Keratinocyte (primary cell): ENCODE measurements at regions not wholly inside any gene's neighbourhood (a gene's known extent, or its start where the extent isn't known, plus 50 kb on each side); places are given as distances from the start of the nearest gene placed in this dataset.

Source experiments
- DNase-seq: peaks from one replicate; pipeline ENCODE4 v3.0.0-alpha.2; 2011; ENCODE audit warnings: low read depth, missing footprints, low spot score
- FAIRE-seq: peaks from 2 replicates; lab custom pipeline; 2011; peaks lifted over from hg19 to GRCh38; lab: Jason Lieb, UNC
- H2AFZ ChIP-seq: 2 replicates; pipeline ENCODE4 v1.6.0; 2012; ENCODE audit warnings: low read length, control low read depth, inconsistent platforms; ENCODE audit not compliant: control insufficient read depth
- H3K27ac ChIP-seq: 2 replicates; pipeline ENCODE4 v1.5.1; 2011; ENCODE audit warnings: low read length; ENCODE audit not compliant: control insufficient read depth, insufficient read depth
- H3K27me3 ChIP-seq: 3 replicates; pipeline ENCODE4 v1.6.0; 2011; ENCODE audit warnings: low read length; ENCODE audit not compliant: control insufficient read depth, insufficient read depth; ENCODE audit errors: extremely low read depth
- H3K36me3 ChIP-seq, 2 experiments: 2 replicates in 1 of 2; 3 replicates in 1 of 2; pipeline ENCODE4 v1.5.1; 2011; ENCODE audit warnings: low read length in 2 of 2, mild to moderate bottlenecking in 1 of 2; ENCODE audit not compliant: control insufficient read depth in 2 of 2, insufficient read depth in 2 of 2; ENCODE audit errors: extremely low read depth in 1 of 2
- H3K4me1 ChIP-seq: 3 replicates; pipeline ENCODE4 v1.5.1; 2011; ENCODE audit warnings: low read length; ENCODE audit not compliant: control insufficient read depth, insufficient read depth; ENCODE audit errors: extremely low read depth
- H3K4me2 ChIP-seq: 3 replicates; pipeline ENCODE4 v1.6.0; 2011; ENCODE audit warnings: low read depth, low read length; ENCODE audit not compliant: control insufficient read depth, insufficient read depth; ENCODE audit errors: extremely low read depth
- H3K4me3 ChIP-seq, 3 experiments: fragments of 200-600 bp in 1 of 3; sonication (generic) in 1 of 3; 2 replicates in 2 of 3; 3 replicates in 1 of 3; pipeline ENCODE4 v1.5.1; 2011 to 2016; ENCODE audit warnings: low read length in 3 of 3, mild to moderate bottlenecking in 3 of 3, control low read depth in 2 of 3, inconsistent platforms in 1 of 3, low read depth in 1 of 3, mixed read lengths in 1 of 3, mixed run types in 1 of 3, moderate library complexity in 1 of 3; ENCODE audit not compliant: control insufficient read depth in 2 of 3, insufficient read depth in 2 of 3; ENCODE audit errors: extremely low read depth in 1 of 3
- H3K79me2 ChIP-seq: 2 replicates; pipeline ENCODE4 v1.6.0; 2012; ENCODE audit warnings: low read length; ENCODE audit not compliant: control insufficient read depth, insufficient read depth
- H3K9ac ChIP-seq: 3 replicates; pipeline ENCODE4 v1.6.0; 2011; ENCODE audit warnings: low read length; ENCODE audit not compliant: control insufficient read depth, insufficient read depth; ENCODE audit errors: extremely low read depth
- H3K9me1 ChIP-seq: 3 replicates; pipeline ENCODE4 v1.6.0; 2011; ENCODE audit warnings: low read length; ENCODE audit not compliant: control insufficient read depth, insufficient read depth; ENCODE audit errors: extremely low read depth
- H3K9me3 ChIP-seq: 2 replicates; pipeline ENCODE4 v1.5.1; 2012; ENCODE audit warnings: low read depth, low read length; ENCODE audit not compliant: control insufficient read depth
- H4K20me1 ChIP-seq: 3 replicates; pipeline ENCODE4 v1.6.0; 2011; ENCODE audit warnings: low read length; ENCODE audit not compliant: control insufficient read depth, insufficient read depth; ENCODE audit errors: extremely low read depth
- EZH2 ChIP-seq: IDR thresholded peaks from one replicate; pipeline ENCODE4 v1.6.1; 2012; ENCODE audit warnings: inconsistent platforms, mild to moderate bottlenecking, low read length, moderate library complexity
- dilution Hi-C: fragments of 300-500 bp; cut with MboI; formaldehyde crosslinking; loops from one replicate; pipeline ENCODE4 v1.7.0; 2020; ENCODE audit warnings: low sequenced_read_pairs; ENCODE audit not compliant: extremely low pct_ligation_motif_present
- TF ChIP-seq, protein P1 (sequence below), 3 experiments: IDR thresholded peaks in 1 of 3; conservative IDR thresholded peaks in 1 of 3; optimal IDR thresholded peaks in 1 of 3; 2 replicates in 2 of 3; 3 replicates in 1 of 3; pipeline versions ENCODE3 to v1.5.1; 2011; ENCODE audit warnings: low read length in 3 of 3, mild to moderate bottlenecking in 3 of 3, moderate library complexity in 2 of 3, control low read depth in 1 of 3, inconsistent platforms in 1 of 3; ENCODE audit not compliant: insufficient read depth in 2 of 3; ENCODE audit errors: extremely low read depth in 1 of 3

DNA sequence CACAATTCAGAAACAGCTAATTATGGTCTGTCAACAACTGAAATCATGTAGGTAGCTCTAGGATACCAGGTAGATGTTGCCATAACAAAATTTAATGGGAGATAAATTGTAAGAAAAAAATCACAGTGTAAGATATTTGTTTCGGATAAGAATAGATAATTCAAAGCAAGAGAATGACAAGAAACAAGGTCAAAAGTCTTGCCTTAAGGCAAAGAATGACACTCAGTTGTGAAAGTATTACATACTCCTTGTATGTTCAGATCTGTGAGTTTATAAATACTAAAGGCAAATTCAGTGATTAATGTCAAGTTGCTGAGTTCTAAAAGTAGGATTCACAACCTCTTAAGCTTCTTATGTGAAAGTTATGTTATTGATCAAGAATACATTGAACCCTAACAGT, 772.2 kb upstream of the SGO1 start:
- H3K79me2 ChIP-seq = no peaks in the 10 kb centered on the region
- H3K9me1 ChIP-seq = no peaks in the 10 kb centered on the region
- TF ChIP-seq, protein P1, sequence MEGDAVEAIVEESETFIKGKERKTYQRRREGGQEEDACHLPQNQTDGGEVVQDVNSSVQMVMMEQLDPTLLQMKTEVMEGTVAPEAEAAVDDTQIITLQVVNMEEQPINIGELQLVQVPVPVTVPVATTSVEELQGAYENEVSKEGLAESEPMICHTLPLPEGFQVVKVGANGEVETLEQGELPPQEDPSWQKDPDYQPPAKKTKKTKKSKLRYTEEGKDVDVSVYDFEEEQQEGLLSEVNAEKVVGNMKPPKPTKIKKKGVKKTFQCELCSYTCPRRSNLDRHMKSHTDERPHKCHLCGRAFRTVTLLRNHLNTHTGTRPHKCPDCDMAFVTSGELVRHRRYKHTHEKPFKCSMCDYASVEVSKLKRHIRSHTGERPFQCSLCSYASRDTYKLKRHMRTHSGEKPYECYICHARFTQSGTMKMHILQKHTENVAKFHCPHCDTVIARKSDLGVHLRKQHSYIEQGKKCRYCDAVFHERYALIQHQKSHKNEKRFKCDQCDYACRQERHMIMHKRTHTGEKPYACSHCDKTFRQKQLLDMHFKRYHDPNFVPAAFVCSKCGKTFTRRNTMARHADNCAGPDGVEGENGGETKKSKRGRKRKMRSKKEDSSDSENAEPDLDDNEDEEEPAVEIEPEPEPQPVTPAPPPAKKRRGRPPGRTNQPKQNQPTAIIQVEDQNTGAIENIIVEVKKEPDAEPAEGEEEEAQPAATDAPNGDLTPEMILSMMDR (optimal IDR thresholded peaks at IDR 0.05 in 1 of 3, IDR thresholded peaks at IDR 0.05 in 1 of 3, conservative IDR thresholded peaks at IDR 0.05 in 1 of 3; ENCODE audit: extremely low read depth in 1 of 3, insufficient read depth in 2 of 3, low read length in 3 of 3) = no peak
- TF ChIP-seq EZH2 = no peak
- DNase-seq (no peak), FAIRE-seq (no peak)
- H3K9me3 ChIP-seq = no peaks in the 10 kb centered on the region
- H3K4me2 ChIP-seq = no peak overlapping the region
- H3K4me3 ChIP-seq = no peak overlapping the region
- dilution Hi-C loops = no loop called here
- no peaks in the 10 kb centered on the region for H3K36me3 ChIP-seq
- H2AFZ ChIP-seq = no peak overlapping the region
- no peak overlapping the region for H3K9ac ChIP-seq
- H3K27me3 ChIP-seq = no peaks in the 10 kb centered on the region
- H4K20me1 ChIP-seq = no peaks in the 10 kb centered on the region
- no peak overlapping the region for H3K27ac ChIP-seq
- no peaks in the 10 kb centered on the region for H3K4me1 ChIP-seq

DNA sequence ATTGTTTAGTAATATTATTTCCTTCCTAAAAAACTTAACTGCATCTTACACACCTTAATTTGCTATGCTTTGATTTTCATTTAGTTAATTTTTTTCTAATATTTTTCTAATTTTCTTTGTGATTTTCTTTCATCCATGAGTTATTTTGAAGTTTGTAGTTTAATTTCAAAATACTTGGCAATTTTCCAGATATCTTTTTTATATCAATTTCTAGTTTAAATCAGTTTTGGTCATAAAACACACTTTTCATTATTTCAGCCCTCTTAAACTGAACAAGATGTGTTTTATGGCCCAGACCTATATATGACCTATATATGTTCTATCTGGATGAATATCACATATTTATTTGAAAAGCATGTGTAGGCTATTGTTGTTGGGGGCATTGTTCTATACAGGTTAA, 759.9 kb upstream of the SGO1 start:
- no peaks in the 10 kb centered on the region for H3K27me3 ChIP-seq
- H3K9me3 ChIP-seq = no peaks in the 10 kb centered on the region
- dilution Hi-C loops = no loop called here
- no peaks in the 10 kb centered on the region for H4K20me1 ChIP-seq
- no peak overlapping the region for H2AFZ ChIP-seq
- H3K4me1 ChIP-seq = no peaks in the 10 kb centered on the region
- H3K36me3 ChIP-seq = no peaks in the 10 kb centered on the region
- TF ChIP-seq, protein P1 (optimal IDR thresholded peaks at IDR 0.05 in 1 of 3, IDR thresholded peaks at IDR 0.05 in 1 of 3, conservative IDR thresholded peaks at IDR 0.05 in 1 of 3; ENCODE audit: extremely low read depth in 1 of 3, insufficient read depth in 2 of 3, low read length in 3 of 3) = no peak
- TF ChIP-seq EZH2 = no peak
- no peaks in the 10 kb centered on the region for H3K79me2 ChIP-seq
- no peak overlapping the region for H3K4me3 ChIP-seq
- H3K9ac ChIP-seq = no peak overlapping the region
- H3K27ac ChIP-seq = no peak overlapping the region
- H3K9me1 ChIP-seq = no peaks in the 10 kb centered on the region
- no peak overlapping the region for H3K4me2 ChIP-seq
- FAIRE-seq = no peak
- no peak for DNase-seq
